ENCODE measurements at regions not wholly inside any gene's neighbourhood (a gene's known extent, or its start where the extent isn't known, plus 50 kb on each side); places are given as distances from the start of the nearest gene placed in this dataset.

DNA sequence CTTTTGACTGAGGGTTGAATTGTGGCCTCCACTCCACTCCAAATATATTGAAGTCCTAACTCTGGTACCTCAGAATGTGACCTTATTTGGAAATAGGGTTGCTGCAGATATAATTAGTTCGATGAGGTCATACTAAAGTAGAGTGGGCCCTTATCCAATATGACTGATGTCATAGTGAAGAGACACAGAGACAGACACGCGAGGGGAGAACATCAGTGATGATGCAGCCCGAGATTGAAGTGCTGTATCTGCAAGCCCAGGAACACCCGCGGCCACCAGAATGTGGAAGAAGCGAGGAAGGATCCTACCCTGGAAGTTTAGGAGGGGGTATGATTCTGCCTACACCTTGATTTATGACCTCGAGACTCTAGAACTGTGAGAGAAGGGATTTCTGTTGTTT is 279.0 kb downstream of the ANKRD50 start:
- Histone ChIP-seq H2BK15ac (ENCODE audit: low read length) (no peak overlapping the region), H2BK12ac (ENCODE audit: low read length) (no peak overlapping the region), H2AFZ (ENCODE audit: low read length) (no peak overlapping the region), H3K18ac (ENCODE audit: low read length) (no peak overlapping the region), H3K4me2 (ENCODE audit: insufficient read depth, low read length, poor library complexity, severe bottlenecking) (no peak overlapping the region), H2BK120ac (ENCODE audit: low read depth, low read length) (no peak overlapping the region), H3K23ac (ENCODE audit: low read depth, low read length, poor library complexity) (no peak overlapping the region), H2BK5ac (ENCODE audit: low read length) (no peak overlapping the region), H3K79me1 (ENCODE audit: low read depth, low read length) (no peaks in the 10 kb centered on the region), H3K4me3 (ENCODE audit: low read length in 2 of 2) (no peak overlapping the region), H3K27ac (replicated peaks; ENCODE audit: low read length) (no peak overlapping the region), H3K27me3 (ENCODE audit: control insufficient read depth in 3 of 3, insufficient read depth in 3 of 3, low read depth in 1 of 3, low read length in 3 of 3) (no peaks in the 10 kb centered on the region), H3K36me3 (replicated peaks in 1 of 2; ENCODE audit: control insufficient read depth in 2 of 2, insufficient read depth in 2 of 2, low read length in 2 of 2) (no peaks in the 10 kb centered on the region), H3K9me3 (replicated peaks in 1 of 2; ENCODE audit: control insufficient read depth in 2 of 2, insufficient read depth in 1 of 2, low read depth in 1 of 2, low read length in 2 of 2) (no peaks in the 10 kb centered on the region), H2AK5ac (ENCODE audit: low read depth, low read length) (no peak overlapping the region), H3K4me1 (ENCODE audit: control insufficient read depth in 2 of 2, insufficient read depth in 1 of 2, low read depth in 1 of 2, low read length in 2 of 2) (no peaks in the 10 kb centered on the region), H4K8ac (ENCODE audit: low read depth, low read length) (no peak overlapping the region), H3K9ac (ENCODE audit: low read depth, low read length, poor library complexity) (no peak overlapping the region), H4K91ac (ENCODE audit: low read depth, low read length, poor library complexity) (no peak overlapping the region), H3K4ac (ENCODE audit: low read length) (no peak overlapping the region), H3K14ac (ENCODE audit: low read length) (no peak overlapping the region)
- no CpG with 5 or more reads among the region's 8 CpGs for WGBS, 2 donors (ENCODE audit: extremely low coverage in 2 of 2, insufficient read length in 2 of 2, insufficient replicate concordance in 1 of 2)
- no peak for DNase-seq (ENCODE audit: low spot score)

GRCh38 chr4:124435274-124435950 is 277.1 kb downstream of the ANKRD50 start:
- Histone ChIP-seq H3K4me1 (ENCODE audit: control insufficient read depth in 2 of 2, insufficient read depth in 1 of 2, low read depth in 1 of 2, low read length in 2 of 2) (no peaks in the 10 kb centered on the region), H3K27ac (replicated peaks; ENCODE audit: low read length) (no peak overlapping the region), H2BK12ac (ENCODE audit: low read length) (no peak overlapping the region), H3K9ac (ENCODE audit: low read depth, low read length, poor library complexity) (no peak overlapping the region), H3K18ac (ENCODE audit: low read length) (no peak overlapping the region), H2BK120ac (ENCODE audit: low read depth, low read length) (no peak overlapping the region), H3K27me3 (ENCODE audit: control insufficient read depth in 3 of 3, insufficient read depth in 3 of 3, low read depth in 1 of 3, low read length in 3 of 3) (no peaks in the 10 kb centered on the region), H3K4ac (ENCODE audit: low read length) (no peak overlapping the region), H4K91ac (ENCODE audit: low read depth, low read length, poor library complexity) (no peak overlapping the region), H2AFZ (ENCODE audit: low read length) (no peak overlapping the region), H3K79me1 (ENCODE audit: low read depth, low read length) (no peaks in the 10 kb centered on the region), H2BK15ac (ENCODE audit: low read length) (no peak overlapping the region), H3K14ac (ENCODE audit: low read length) (peak overlapping the region; percentile 14), H3K4me2 (ENCODE audit: insufficient read depth, low read length, poor library complexity, severe bottlenecking) (no peak overlapping the region), H3K4me3 (ENCODE audit: low read length in 2 of 2) (peak overlapping the region in 1 of 2 donors; percentile 31), H3K23ac (ENCODE audit: low read depth, low read length, poor library complexity) (peak overlapping the region; percentile 52), H3K9me3 (replicated peaks in 1 of 2; ENCODE audit: control insufficient read depth in 2 of 2, insufficient read depth in 1 of 2, low read depth in 1 of 2, low read length in 2 of 2) (no peaks in the 10 kb centered on the region), H4K8ac (ENCODE audit: low read depth, low read length) (no peak overlapping the region), H3K36me3 (replicated peaks in 1 of 2; ENCODE audit: control insufficient read depth in 2 of 2, insufficient read depth in 2 of 2, low read length in 2 of 2) (no peaks in the 10 kb centered on the region), H2AK5ac (ENCODE audit: low read depth, low read length) (no peak overlapping the region), H2BK5ac (ENCODE audit: low read length) (no peak overlapping the region)
- no CpG with 5 or more reads among the region's 2 CpGs for WGBS, 2 donors (ENCODE audit: extremely low coverage in 2 of 2, insufficient read length in 2 of 2, insufficient replicate concordance in 1 of 2)
- no peak for DNase-seq (ENCODE audit: low spot score)

DNA sequence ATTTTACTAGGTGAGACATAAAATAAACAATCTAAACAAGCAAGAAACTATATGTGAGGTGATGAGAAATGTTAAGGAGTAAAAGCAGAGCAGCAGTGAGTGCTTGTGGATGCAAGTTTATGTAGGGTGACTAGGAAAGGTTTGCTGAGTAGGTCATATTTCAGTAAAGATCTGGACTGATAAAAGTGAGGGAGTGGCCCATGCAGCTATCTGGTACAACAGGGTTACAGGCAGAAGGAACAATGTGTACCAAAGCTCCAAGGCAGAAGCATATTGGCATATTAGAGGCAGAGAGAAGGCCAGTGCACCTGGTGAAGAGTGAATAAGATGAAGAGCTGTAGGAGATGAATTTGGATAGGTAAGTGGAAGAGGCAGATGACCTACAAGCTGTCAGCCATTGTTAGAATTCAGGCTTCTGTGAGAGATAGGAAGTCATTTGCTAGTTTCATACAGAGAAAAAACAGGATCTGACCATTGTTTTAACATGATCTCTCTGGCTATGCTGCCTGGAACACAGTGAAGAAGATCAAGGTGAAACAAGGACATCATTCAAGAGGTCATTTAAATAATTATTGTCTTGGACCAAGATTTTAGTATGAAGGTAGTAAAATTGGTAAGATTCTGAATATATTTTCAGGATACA is 274.6 kb downstream of the ANKRD50 start:
- Histone ChIP-seq H2BK15ac (ENCODE audit: low read length) (no peak overlapping the region), H3K79me1 (ENCODE audit: low read depth, low read length) (no peaks in the 10 kb centered on the region), H2BK120ac (ENCODE audit: low read depth, low read length) (no peak overlapping the region), H3K4me2 (ENCODE audit: insufficient read depth, low read length, poor library complexity, severe bottlenecking) (no peak overlapping the region), H3K27me3 (ENCODE audit: control insufficient read depth in 3 of 3, insufficient read depth in 3 of 3, low read depth in 1 of 3, low read length in 3 of 3) (no peaks in the 10 kb centered on the region), H3K27ac (replicated peaks; ENCODE audit: low read length) (no peak overlapping the region), H3K4me3 (ENCODE audit: low read length in 2 of 2) (no peak overlapping the region), H3K4ac (ENCODE audit: low read length) (no peak overlapping the region), H2AK5ac (ENCODE audit: low read depth, low read length) (no peak overlapping the region), H3K36me3 (replicated peaks in 1 of 2; ENCODE audit: control insufficient read depth in 2 of 2, insufficient read depth in 2 of 2, low read length in 2 of 2) (no peaks in the 10 kb centered on the region), H3K9ac (ENCODE audit: low read depth, low read length, poor library complexity) (no peak overlapping the region), H3K9me3 (replicated peaks in 1 of 2; ENCODE audit: control insufficient read depth in 2 of 2, insufficient read depth in 1 of 2, low read depth in 1 of 2, low read length in 2 of 2) (no peaks in the 10 kb centered on the region), H2AFZ (ENCODE audit: low read length) (no peak overlapping the region), H3K14ac (ENCODE audit: low read length) (no peak overlapping the region), H4K91ac (ENCODE audit: low read depth, low read length, poor library complexity) (no peak overlapping the region), H3K4me1 (ENCODE audit: control insufficient read depth in 2 of 2, insufficient read depth in 1 of 2, low read depth in 1 of 2, low read length in 2 of 2) (no peaks in the 10 kb centered on the region), H3K23ac (ENCODE audit: low read depth, low read length, poor library complexity) (no peak overlapping the region), H4K8ac (ENCODE audit: low read depth, low read length) (no peak overlapping the region), H3K18ac (ENCODE audit: low read length) (no peak overlapping the region), H2BK12ac (ENCODE audit: low read length) (no peak overlapping the region), H2BK5ac (ENCODE audit: low read length) (no peak overlapping the region)
- no peak for DNase-seq (ENCODE audit: low spot score)

DNA sequence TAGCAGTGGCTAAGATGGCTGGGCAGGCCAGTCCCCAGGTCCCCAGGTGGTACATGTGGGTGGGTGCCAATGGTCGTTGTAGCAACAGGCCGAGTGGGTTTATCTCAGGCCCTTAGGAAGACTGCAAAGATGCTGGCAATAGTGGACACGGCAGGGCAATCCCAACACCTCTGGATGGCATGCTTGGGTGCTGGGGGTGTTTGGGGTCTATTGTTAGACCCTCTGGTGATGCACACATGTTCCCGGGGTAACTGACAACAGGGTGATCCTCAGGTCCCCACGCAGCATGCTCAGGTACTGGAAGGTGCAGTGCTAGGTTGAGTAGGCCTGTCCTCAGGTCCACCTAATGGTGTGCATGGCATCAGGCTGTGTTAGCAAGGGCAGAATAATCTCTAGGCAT is 267.5 kb downstream of the ANKRD50 start:
- no CpG with 5 or more reads among the region's 5 CpGs for WGBS, 2 donors (ENCODE audit: extremely low coverage in 2 of 2, insufficient read length in 2 of 2, insufficient replicate concordance in 1 of 2)
- no peak overlapping the region for H4K91ac ChIP-seq (ENCODE audit: low read depth, low read length, poor library complexity)
- no peak overlapping the region for H2BK5ac ChIP-seq (ENCODE audit: low read length)
- no peak overlapping the region for H3K14ac ChIP-seq (ENCODE audit: low read length)
- no peak overlapping the region for H3K9ac ChIP-seq (ENCODE audit: low read depth, low read length, poor library complexity)
- H3K23ac ChIP-seq (ENCODE audit: low read depth, low read length, poor library complexity) = peak overlapping the region; percentile 40
- H2BK12ac ChIP-seq (ENCODE audit: low read length) = no peak overlapping the region
- no peak for DNase-seq (ENCODE audit: low spot score)
- no peak overlapping the region for H3K18ac ChIP-seq (ENCODE audit: low read length)
- H2BK120ac ChIP-seq (ENCODE audit: low read depth, low read length) = no peak overlapping the region
- no peak overlapping the region for H2BK15ac ChIP-seq (ENCODE audit: low read length)
- no peaks in the 10 kb centered on the region for H3K79me1 ChIP-seq (ENCODE audit: low read depth, low read length)
- no peak overlapping the region for H3K4ac ChIP-seq (ENCODE audit: low read length)
- no peak overlapping the region for H2AK5ac ChIP-seq (ENCODE audit: low read depth, low read length)
- no peak overlapping the region for H4K8ac ChIP-seq (ENCODE audit: low read depth, low read length)
- no peak overlapping the region for H3K4me2 ChIP-seq (ENCODE audit: insufficient read depth, low read length, poor library complexity, severe bottlenecking)
- no peaks in the 10 kb centered on the region for H3K36me3 ChIP-seq (replicated peaks in 1 of 2; ENCODE audit: control insufficient read depth in 2 of 2, insufficient read depth in 2 of 2, low read length in 2 of 2)
- no peak overlapping the region for H2AFZ ChIP-seq (ENCODE audit: low read length)
- H3K9me3 ChIP-seq (replicated peaks in 1 of 2; ENCODE audit: control insufficient read depth in 2 of 2, insufficient read depth in 1 of 2, low read depth in 1 of 2, low read length in 2 of 2) = peaks cover 13 to 22% of the 10 kb centered on the region in 2 donors
- no peak overlapping the region for H3K27ac ChIP-seq (replicated peaks; ENCODE audit: low read length)
- H3K27me3 ChIP-seq (ENCODE audit: control insufficient read depth in 3 of 3, insufficient read depth in 3 of 3, low read depth in 1 of 3, low read length in 3 of 3) = no peaks in the 10 kb centered on the region
- no peaks in the 10 kb centered on the region for H3K4me1 ChIP-seq (ENCODE audit: control insufficient read depth in 2 of 2, insufficient read depth in 1 of 2, low read depth in 1 of 2, low read length in 2 of 2)
- H3K4me3 ChIP-seq (ENCODE audit: low read length in 2 of 2) = peak overlapping the region in 1 of 2 donors; percentile 36
